CD14-positive monocyte (primary cell): ENCODE measurements at regions not wholly inside any gene's neighbourhood (a gene's known extent, or its start where the extent isn't known, plus 50 kb on each side); places are given as distances from the start of the nearest gene placed in this dataset.

ENCODE experiments used
- DNase-seq, 3 donors: peaks; one replicate each; pipeline ENCODE4 v3.0.0-alpha.2; 2011 to 2022
- H2AFZ ChIP-seq: 2 replicates; pipeline ENCODE4 v1.6.0; 2012; ENCODE audit warnings: mild to moderate bottlenecking, low read depth, low read length, inconsistent platforms; ENCODE audit not compliant: insufficient read depth, poor library complexity, severe bottlenecking
- H3K27ac ChIP-seq, 2 donors: 1 replicate in 1 of 2; 2 replicates in 1 of 2; pipeline ENCODE4 v1.5.1; 2012 to 2013; ENCODE audit warnings: low read length in 2 of 2, control low read depth in 1 of 2, inconsistent platforms in 1 of 2, low read depth in 1 of 2, mild to moderate bottlenecking in 1 of 2
- H3K27me3 ChIP-seq, 2 donors: one replicate each; pipeline versions ENCODE4 v1.6.0 to v1.6.1; 2011 to 2013; ENCODE audit warnings: low read length in 2 of 2; ENCODE audit not compliant: control insufficient read depth in 2 of 2, insufficient read depth in 2 of 2
- H3K36me3 ChIP-seq, 2 donors: replicated peaks in 1 of 2; 1 replicate in 1 of 2; 2 replicates in 1 of 2; pipeline versions ENCODE4 v1.5.1 to v1.6.1; 2012 to 2013; ENCODE audit warnings: low read length in 2 of 2, control low read depth in 1 of 2, inconsistent platforms in 1 of 2, mild to moderate bottlenecking in 1 of 2; ENCODE audit not compliant: insufficient read depth in 2 of 2, control insufficient read depth in 1 of 2
- H3K4me1 ChIP-seq, 2 donors: 1 replicate in 1 of 2; 2 replicates in 1 of 2; pipeline versions ENCODE4 v1.5.1 to v1.6.1; 2012 to 2013; ENCODE audit warnings: low read length in 2 of 2, control low read depth in 1 of 2, inconsistent platforms in 1 of 2, mild to moderate bottlenecking in 1 of 2, moderate library complexity in 1 of 2; ENCODE audit not compliant: insufficient read depth in 2 of 2, control insufficient read depth in 1 of 2
- H3K4me2 ChIP-seq: replicated peaks from 2 replicates; pipeline ENCODE3; 2012; ENCODE audit warnings: low read length, moderate library complexity, mild to moderate bottlenecking; ENCODE audit not compliant: poor library complexity, severe bottlenecking; ENCODE audit errors: extremely low read depth
- H3K4me3 ChIP-seq, 3 experiments: fragments of 200-600 bp in 1 of 3; sonication (generic) in 1 of 3; replicated peaks in 1 of 3; 1 replicate in 2 of 3; 2 replicates in 1 of 3; pipeline ENCODE4 v1.5.1; 2011 to 2013; ENCODE audit warnings: low read length in 3 of 3, mild to moderate bottlenecking in 3 of 3, control low read depth in 2 of 3, low read depth in 2 of 3, inconsistent platforms in 1 of 3, moderate library complexity in 1 of 3
- H3K79me2 ChIP-seq: 2 replicates; pipeline ENCODE4 v1.6.0; 2012; ENCODE audit warnings: mild to moderate bottlenecking, control low read depth, inconsistent platforms, low read length, moderate library complexity; ENCODE audit not compliant: insufficient read depth
- H3K9ac ChIP-seq: 2 replicates; pipeline ENCODE4 v1.6.0; 2017; ENCODE audit warnings: low read length, mild to moderate bottlenecking; ENCODE audit not compliant: insufficient read depth, poor library complexity, severe bottlenecking
- H3K9me3 ChIP-seq, 2 donors: replicated peaks in 1 of 2; 1 replicate in 1 of 2; 2 replicates in 1 of 2; pipeline versions ENCODE4 v1.5.1 to v1.6.1; 2012 to 2013; ENCODE audit warnings: low read length in 2 of 2, control low read depth in 1 of 2; ENCODE audit not compliant: control insufficient read depth in 1 of 2, insufficient read depth in 1 of 2
- H4K20me1 ChIP-seq: 2 replicates; pipeline ENCODE4 v1.6.0; 2012; ENCODE audit warnings: mild to moderate bottlenecking, low read length, control low read depth, moderate library complexity; ENCODE audit not compliant: insufficient read depth
- H3K27ac Mint-ChIP-seq, 7 donors: one replicate each; pipeline ENCODE4 v1.8.0; 2020; ENCODE audit warnings: mild to moderate bottlenecking in 7 of 7, mixed read lengths in 7 of 7, moderate library complexity in 6 of 7, inconsistent platforms in 2 of 7
- H3K27me3 Mint-ChIP-seq, 3 donors: one replicate each; pipeline ENCODE4 v1.8.0; 2021 to 2022; ENCODE audit warnings: low read depth in 3 of 3, mild to moderate bottlenecking in 3 of 3, mixed read lengths in 3 of 3, moderate library complexity in 3 of 3, inconsistent platforms in 1 of 3
- H3K36me3 Mint-ChIP-seq, 2 donors: one replicate each; pipeline ENCODE4 v1.8.0; 2020; ENCODE audit warnings: mixed read lengths in 2 of 2, inconsistent platforms in 1 of 2, mild to moderate bottlenecking in 1 of 2
- H3K4me1 Mint-ChIP-seq: one replicate; pipeline ENCODE4 v1.8.0; 2020; ENCODE audit warnings: mild to moderate bottlenecking, mixed read lengths
- H3K4me3 Mint-ChIP-seq, 2 donors: one replicate each; pipeline ENCODE4 v1.8.0; 2020; ENCODE audit warnings: mild to moderate bottlenecking in 2 of 2, mixed read lengths in 2 of 2, moderate library complexity in 1 of 2
- H3K9me3 Mint-ChIP-seq, 7 donors: one replicate each; pipeline ENCODE4 v1.8.0; 2020 to 2022; ENCODE audit warnings: mixed read lengths in 7 of 7, mild to moderate bottlenecking in 6 of 7, moderate library complexity in 6 of 7, inconsistent platforms in 2 of 7
- WGBS: methylation state at CpG from one replicate; pipeline ENCODE4 v1.1.5; 2013; ENCODE audit warnings: missing lambda C conversion rate; ENCODE audit not compliant: insufficient coverage; 5-methylcytosine and 5-hydroxymethylcytosine counted together
- intact Hi-C, 2 donors: fragments of 100-400 bp; cut with micrococcal nuclease; formaldehyde crosslinking; loops; one replicate each; pipeline versions ENCODE4 v1.15.0 to v1.15.1; 2023
- TF ChIP-seq, protein P1 (sequence below): fragments of 200-600 bp; IDR thresholded peaks from one replicate; pipeline ENCODE4 v1.8.0; 2022; ENCODE audit warnings: antibody characterized with exemption, mild to moderate bottlenecking

DNA sequence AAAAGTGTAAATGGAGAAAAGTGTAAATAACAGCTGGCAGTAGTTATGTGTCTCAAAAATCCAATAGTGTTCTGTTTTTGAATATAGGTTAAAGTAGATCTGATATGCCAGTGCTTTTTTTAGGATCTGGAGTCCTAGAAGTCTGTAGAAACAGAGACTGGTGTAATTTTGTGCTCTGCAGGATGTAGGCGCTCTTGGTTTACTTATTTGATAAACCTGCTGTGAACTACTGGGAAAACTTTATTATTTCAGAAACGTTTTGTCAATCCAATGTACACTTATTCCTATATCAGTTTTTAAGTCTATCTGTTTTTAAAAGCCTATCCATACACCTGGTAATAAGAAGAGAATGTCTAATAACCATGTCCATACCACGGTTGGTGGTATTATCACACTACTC, 530.8 kb upstream of the ZNF804A start:
- DNase-seq, result no peak
- Histone ChIP-seq H3K9me3 (peaks cover 0 to 12% of the 10 kb centered on the region in 2 donors), H3K4me2 (no peak overlapping the region), H3K4me1 (no peaks in the 10 kb centered on the region), H3K79me2 (no peaks in the 10 kb centered on the region), H3K4me3 (no peak overlapping the region), H3K9ac (no peak overlapping the region), H3K27me3 (no peaks in the 10 kb centered on the region), H3K36me3 (no peaks in the 10 kb centered on the region), H2AFZ (no peak overlapping the region), H3K27ac (no peak overlapping the region), H4K20me1 (no peaks in the 10 kb centered on the region)
- TF ChIP-seq, protein P1, sequence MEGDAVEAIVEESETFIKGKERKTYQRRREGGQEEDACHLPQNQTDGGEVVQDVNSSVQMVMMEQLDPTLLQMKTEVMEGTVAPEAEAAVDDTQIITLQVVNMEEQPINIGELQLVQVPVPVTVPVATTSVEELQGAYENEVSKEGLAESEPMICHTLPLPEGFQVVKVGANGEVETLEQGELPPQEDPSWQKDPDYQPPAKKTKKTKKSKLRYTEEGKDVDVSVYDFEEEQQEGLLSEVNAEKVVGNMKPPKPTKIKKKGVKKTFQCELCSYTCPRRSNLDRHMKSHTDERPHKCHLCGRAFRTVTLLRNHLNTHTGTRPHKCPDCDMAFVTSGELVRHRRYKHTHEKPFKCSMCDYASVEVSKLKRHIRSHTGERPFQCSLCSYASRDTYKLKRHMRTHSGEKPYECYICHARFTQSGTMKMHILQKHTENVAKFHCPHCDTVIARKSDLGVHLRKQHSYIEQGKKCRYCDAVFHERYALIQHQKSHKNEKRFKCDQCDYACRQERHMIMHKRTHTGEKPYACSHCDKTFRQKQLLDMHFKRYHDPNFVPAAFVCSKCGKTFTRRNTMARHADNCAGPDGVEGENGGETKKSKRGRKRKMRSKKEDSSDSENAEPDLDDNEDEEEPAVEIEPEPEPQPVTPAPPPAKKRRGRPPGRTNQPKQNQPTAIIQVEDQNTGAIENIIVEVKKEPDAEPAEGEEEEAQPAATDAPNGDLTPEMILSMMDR, result no peak
- H3K27ac Mint-ChIP-seq, result no peak overlapping the region
- H3K4me1 Mint-ChIP-seq, result no peaks in the 10 kb centered on the region
- H3K36me3 Mint-ChIP-seq, result no peaks in the 10 kb centered on the region
- intact Hi-C loops, result no loop called here
- no peak overlapping the region for H3K4me3 Mint-ChIP-seq
- no CpG with 5 or more reads among the region's 3 CpGs for WGBS
- H3K27me3 Mint-ChIP-seq, result no peaks in the 10 kb centered on the region
- peaks cover 0 to 10% (median 5%) of the 10 kb centered on the region in 7 donors for H3K9me3 Mint-ChIP-seq

DNA sequence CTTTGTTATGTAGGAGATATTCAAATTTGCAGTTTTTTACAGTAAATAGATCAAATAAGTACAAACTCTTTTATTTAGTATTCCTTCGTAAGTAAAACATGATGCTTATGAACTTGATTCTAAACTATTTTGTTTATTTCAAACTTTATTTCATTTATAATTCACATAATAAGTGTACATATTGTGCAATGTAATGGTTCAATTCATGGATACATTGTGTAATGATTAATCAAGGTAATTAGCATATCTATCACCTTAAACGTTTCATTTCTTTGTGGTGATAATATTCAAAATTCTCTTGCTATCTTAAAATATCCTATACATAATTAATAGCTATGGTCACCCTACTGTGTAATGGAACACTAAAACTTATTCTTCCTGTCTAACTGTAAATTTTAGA, 525.9 kb upstream of the ZNF804A start:
- H3K36me3 Mint-ChIP-seq, result no peaks in the 10 kb centered on the region
- intact Hi-C loops, result no loop called here
- no peak overlapping the region for H3K9ac ChIP-seq
- H3K4me1 ChIP-seq, result no peaks in the 10 kb centered on the region
- H3K4me3 Mint-ChIP-seq, result no peak overlapping the region
- no peaks in the 10 kb centered on the region for H3K79me2 ChIP-seq
- H4K20me1 ChIP-seq, result no peaks in the 10 kb centered on the region
- no peaks in the 10 kb centered on the region for H3K9me3 ChIP-seq
- no peaks in the 10 kb centered on the region for H3K27me3 Mint-ChIP-seq
- H3K36me3 ChIP-seq, result no peaks in the 10 kb centered on the region
- no peaks in the 10 kb centered on the region for H3K27me3 ChIP-seq
- H3K4me1 Mint-ChIP-seq, result no peaks in the 10 kb centered on the region
- H3K4me2 ChIP-seq, result no peak overlapping the region
- no CpG with 5 or more reads among the region's 2 CpGs for WGBS
- TF ChIP-seq, protein P1, result no peak
- no peak overlapping the region for H3K27ac ChIP-seq
- DNase-seq, result no peak
- H3K4me3 ChIP-seq, result no peak overlapping the region
- H3K9me3 Mint-ChIP-seq, result no peaks in the 10 kb centered on the region
- no peak overlapping the region for H2AFZ ChIP-seq
- H3K27ac Mint-ChIP-seq, result no peak overlapping the region
